ENCODE measurements at regions not wholly inside any gene's neighbourhood (a gene's known extent, or its start where the extent isn't known, plus 50 kb on each side); places are given as distances from the start of the nearest gene placed in this dataset.

DNA sequence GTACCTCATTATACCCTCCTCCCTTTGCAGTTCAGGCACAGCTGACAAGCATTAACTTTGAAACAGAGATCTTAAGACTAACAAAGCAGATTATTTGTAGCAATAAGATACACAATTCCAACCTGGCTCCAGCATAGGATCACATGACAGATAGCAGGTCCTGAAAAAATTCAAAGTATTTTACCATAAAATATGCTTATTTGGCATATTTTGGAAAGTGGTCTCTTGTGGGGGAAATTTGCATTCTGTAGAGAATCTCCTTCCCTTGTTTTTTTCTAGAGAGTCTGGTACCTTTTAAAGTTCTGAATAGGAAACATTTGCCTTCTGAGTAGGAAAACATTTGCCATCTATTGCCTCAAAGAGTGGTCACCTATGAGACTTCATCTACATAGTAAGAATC, 212.8 kb upstream of the SH3BP4 start:
- POLR2A ChIA-PET: no interaction called here
- no peak overlapping the region for H3K4me3 Mint-ChIP-seq (ENCODE audit: unreplicated experiment)
- intact Hi-C loops (cut with micrococcal nuclease; ENCODE audit: unreplicated experiment): no loop called here
- H3K36me3 Mint-ChIP-seq (ENCODE audit: insufficient read depth, unreplicated experiment): no peaks in the 10 kb centered on the region
- no peak for DNase-seq
- no peaks in the 10 kb centered on the region for H3K4me1 Mint-ChIP-seq (ENCODE audit: low read depth, unreplicated experiment)
- Histone ChIP-seq H3K36me3 (ENCODE audit: control insufficient read depth, insufficient read depth, low read length) (no peaks in the 10 kb centered on the region), H3K4me1 (no peaks in the 10 kb centered on the region), H3K4me3 (ENCODE audit: low read depth, low read length) (no peak overlapping the region), H3K9me3 (no peaks in the 10 kb centered on the region), H3K27me3 (replicated peaks; ENCODE audit: control insufficient read depth, insufficient read depth, low read length) (no peaks in the 10 kb centered on the region)
- no peak overlapping the region for H3K27ac Mint-ChIP-seq (ENCODE audit: unreplicated experiment)
- BruUV-seq (replicated peaks): no TSS peak
- peaks cover 3% of the 10 kb centered on the region for H3K27me3 Mint-ChIP-seq (ENCODE audit: insufficient read depth, unreplicated experiment)
- no peaks in the 10 kb centered on the region for H3K9me3 Mint-ChIP-seq (ENCODE audit: unreplicated experiment)
- CTCF ChIA-PET: no interaction called here
- TF ChIP-seq, protein P1, sequence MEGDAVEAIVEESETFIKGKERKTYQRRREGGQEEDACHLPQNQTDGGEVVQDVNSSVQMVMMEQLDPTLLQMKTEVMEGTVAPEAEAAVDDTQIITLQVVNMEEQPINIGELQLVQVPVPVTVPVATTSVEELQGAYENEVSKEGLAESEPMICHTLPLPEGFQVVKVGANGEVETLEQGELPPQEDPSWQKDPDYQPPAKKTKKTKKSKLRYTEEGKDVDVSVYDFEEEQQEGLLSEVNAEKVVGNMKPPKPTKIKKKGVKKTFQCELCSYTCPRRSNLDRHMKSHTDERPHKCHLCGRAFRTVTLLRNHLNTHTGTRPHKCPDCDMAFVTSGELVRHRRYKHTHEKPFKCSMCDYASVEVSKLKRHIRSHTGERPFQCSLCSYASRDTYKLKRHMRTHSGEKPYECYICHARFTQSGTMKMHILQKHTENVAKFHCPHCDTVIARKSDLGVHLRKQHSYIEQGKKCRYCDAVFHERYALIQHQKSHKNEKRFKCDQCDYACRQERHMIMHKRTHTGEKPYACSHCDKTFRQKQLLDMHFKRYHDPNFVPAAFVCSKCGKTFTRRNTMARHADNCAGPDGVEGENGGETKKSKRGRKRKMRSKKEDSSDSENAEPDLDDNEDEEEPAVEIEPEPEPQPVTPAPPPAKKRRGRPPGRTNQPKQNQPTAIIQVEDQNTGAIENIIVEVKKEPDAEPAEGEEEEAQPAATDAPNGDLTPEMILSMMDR (IDR thresholded peaks at IDR 0.05; ENCODE audit: insufficient read depth in 1 of 2, low read depth in 1 of 2, low read length in 1 of 2, severe bottlenecking in 1 of 2, unreplicated experiment in 1 of 2): no peak

DNA sequence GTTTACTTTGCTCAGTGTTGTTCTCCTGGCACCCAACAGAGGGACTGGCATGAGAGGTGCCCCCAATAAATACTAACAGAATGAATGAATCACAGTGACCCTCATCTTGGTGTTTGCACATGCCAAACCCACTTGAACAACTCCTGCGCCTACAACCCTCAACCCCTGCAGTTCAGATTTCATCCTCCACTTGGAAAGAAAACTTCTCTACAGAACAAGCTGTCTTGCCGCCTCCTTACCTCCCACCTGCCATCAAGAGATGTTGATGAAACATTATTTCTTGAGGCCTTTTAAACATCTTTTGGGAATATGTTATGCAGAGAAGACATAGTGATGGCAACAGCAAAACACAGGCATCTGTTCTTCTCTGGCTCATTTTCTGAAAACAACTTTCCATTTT, 216.0 kb upstream of the SH3BP4 start:
- H3K4me1 ChIP-seq: no peaks in the 10 kb centered on the region
- Mint-ChIP-seq H3K27me3 (ENCODE audit: insufficient read depth, unreplicated experiment) (no peaks in the 10 kb centered on the region), H3K27ac (ENCODE audit: unreplicated experiment) (no peak overlapping the region), H3K4me3 (ENCODE audit: unreplicated experiment) (no peak overlapping the region), H3K36me3 (ENCODE audit: insufficient read depth, unreplicated experiment) (no peaks in the 10 kb centered on the region), H3K4me1 (ENCODE audit: low read depth, unreplicated experiment) (no peaks in the 10 kb centered on the region), H3K9me3 (ENCODE audit: unreplicated experiment) (no peaks in the 10 kb centered on the region)
- TF ChIP-seq, protein P1 (IDR thresholded peaks at IDR 0.05; ENCODE audit: insufficient read depth in 1 of 2, low read depth in 1 of 2, low read length in 1 of 2, severe bottlenecking in 1 of 2, unreplicated experiment in 1 of 2): no peak
- ChIA-PET POLR2A (no interaction called here), CTCF (no interaction called here)
- intact Hi-C loops (cut with micrococcal nuclease; ENCODE audit: unreplicated experiment): no loop called here
- no peak overlapping the region for H3K4me3 ChIP-seq (ENCODE audit: low read depth, low read length)
- H3K36me3 ChIP-seq (ENCODE audit: control insufficient read depth, insufficient read depth, low read length): no peaks in the 10 kb centered on the region
- no TSS peak for BruUV-seq (replicated peaks)
- DNase-seq: no peak
- H3K9me3 ChIP-seq: no peaks in the 10 kb centered on the region
- no peaks in the 10 kb centered on the region for H3K27me3 ChIP-seq (replicated peaks; ENCODE audit: control insufficient read depth, insufficient read depth, low read length)

DNA sequence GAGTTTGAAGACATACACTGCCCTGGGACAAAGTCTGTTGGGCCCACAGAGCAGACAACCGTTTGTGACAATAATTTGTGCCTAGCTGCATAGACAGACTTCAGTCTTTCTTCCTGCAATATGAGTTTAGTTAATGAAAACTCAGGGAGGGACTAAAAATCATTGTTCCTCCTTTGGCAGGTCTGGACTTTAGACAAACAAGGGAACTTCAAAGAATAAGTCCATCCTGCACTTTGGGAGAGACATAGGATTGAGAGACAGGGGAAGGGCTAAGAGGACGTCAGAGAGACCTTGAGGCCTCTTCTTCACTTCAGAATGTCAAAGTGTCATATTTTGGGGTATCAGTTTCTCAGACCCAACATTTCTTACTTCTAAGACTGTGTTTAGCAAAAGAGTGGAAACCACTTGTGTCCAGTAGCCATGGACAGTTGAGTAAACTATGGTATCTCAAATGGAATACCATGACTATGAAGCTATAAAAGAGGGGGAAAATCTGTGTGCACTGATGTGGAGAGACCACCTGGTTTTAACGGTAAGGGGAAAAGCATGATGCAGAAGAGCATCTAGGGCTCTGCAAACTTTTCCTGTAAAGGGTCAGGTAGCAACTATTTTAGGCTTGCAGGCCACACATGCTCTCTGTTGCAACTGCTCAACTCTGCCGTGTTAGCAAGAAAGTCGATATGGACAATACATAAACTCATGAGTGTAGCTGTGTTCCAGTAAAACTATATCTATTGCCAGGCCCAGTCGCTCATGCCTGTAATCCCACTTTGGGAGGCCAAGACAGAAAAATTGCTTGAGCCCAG, 217.8 kb upstream of the SH3BP4 start:
- intact Hi-C loops (cut with micrococcal nuclease; ENCODE audit: unreplicated experiment): no loop called here
- DNase-seq: no peak
- Histone ChIP-seq H3K9me3 (no peaks in the 10 kb centered on the region), H3K4me3 (ENCODE audit: low read depth, low read length) (no peak overlapping the region), H3K36me3 (ENCODE audit: control insufficient read depth, insufficient read depth, low read length) (no peaks in the 10 kb centered on the region), H3K27me3 (replicated peaks; ENCODE audit: control insufficient read depth, insufficient read depth, low read length) (no peaks in the 10 kb centered on the region), H3K4me1 (no peaks in the 10 kb centered on the region)
- H3K27ac Mint-ChIP-seq (ENCODE audit: unreplicated experiment): no peak overlapping the region
- TF ChIP-seq, protein P1 (IDR thresholded peaks at IDR 0.05; ENCODE audit: insufficient read depth in 1 of 2, low read depth in 1 of 2, low read length in 1 of 2, severe bottlenecking in 1 of 2, unreplicated experiment in 1 of 2): no peak
- no peak overlapping the region for H3K4me3 Mint-ChIP-seq (ENCODE audit: unreplicated experiment)
- POLR2A ChIA-PET: no interaction called here
- BruUV-seq (replicated peaks): no TSS peak
- H3K36me3 Mint-ChIP-seq (ENCODE audit: insufficient read depth, unreplicated experiment): no peaks in the 10 kb centered on the region
- CTCF ChIA-PET: interaction anchor here (0.7 kb wide), 1 partner anchor 232 kb away, joined by 4 read pairs; no protein-coding TSS in a partner anchor
- no peaks in the 10 kb centered on the region for H3K9me3 Mint-ChIP-seq (ENCODE audit: unreplicated experiment)
- H3K27me3 Mint-ChIP-seq (ENCODE audit: insufficient read depth, unreplicated experiment): no peaks in the 10 kb centered on the region
- H3K4me1 Mint-ChIP-seq (ENCODE audit: low read depth, unreplicated experiment): no peaks in the 10 kb centered on the region
